ENCODE measurements at regions not wholly inside any gene's neighbourhood (a gene's known extent, or its start where the extent isn't known, plus 50 kb on each side); places are given as distances from the start of the nearest gene placed in this dataset.

- no peak overlapping the region for H3K4me3 ChIP-seq (ENCODE audit: low read depth, low read length)
- no peaks in the 10 kb centered on the region for H3K36me3 ChIP-seq (ENCODE audit: control insufficient read depth, insufficient read depth, low read length)
- H3K9ac ChIP-seq (ENCODE audit: low read length): no peak overlapping the region
- peaks cover 9% of the 10 kb centered on the region; the same call in 1 of the 2 replicates for H3K9me3 ChIP-seq (ENCODE audit: control insufficient read depth, insufficient read depth, low read depth, low read length)
- no peaks in the 10 kb centered on the region for H3K27me3 ChIP-seq (ENCODE audit: control insufficient read depth, insufficient read depth, low read length)
- no peak overlapping the region for H3K27ac ChIP-seq (ENCODE audit: low read depth, low read length)
- H3K4me1 ChIP-seq (ENCODE audit: control insufficient read depth, insufficient read depth, low read length): peaks cover 15% of the 10 kb centered on the region
Observed at GRCh38 chr6:163635315-163635714, 220.8 kb downstream of the QKI start.

GRCh38 chr6:163634211-163635171 lies 220.0 kb downstream of the QKI start:
- Histone ChIP-seq H3K27me3 (ENCODE audit: control insufficient read depth, insufficient read depth, low read length) (no peaks in the 10 kb centered on the region), H3K4me1 (ENCODE audit: control insufficient read depth, insufficient read depth, low read length) (peaks cover 15% of the 10 kb centered on the region), H3K4me3 (ENCODE audit: low read depth, low read length) (no peak overlapping the region), H3K27ac (ENCODE audit: low read depth, low read length) (no peak overlapping the region), H3K9me3 (ENCODE audit: control insufficient read depth, insufficient read depth, low read depth, low read length) (peaks cover 16% of the 10 kb centered on the region), H3K36me3 (ENCODE audit: control insufficient read depth, insufficient read depth, low read length) (no peaks in the 10 kb centered on the region), H3K9ac (ENCODE audit: low read length) (no peak overlapping the region)

GRCh38 chr6:163630991-163631390 lies 216.5 kb downstream of the QKI start:
- H3K9me3 ChIP-seq (ENCODE audit: control insufficient read depth, insufficient read depth, low read depth, low read length): peaks cover 21% of the 10 kb centered on the region
- no peaks in the 10 kb centered on the region for H3K36me3 ChIP-seq (ENCODE audit: control insufficient read depth, insufficient read depth, low read length)
- peaks cover 11% of the 10 kb centered on the region for H3K4me1 ChIP-seq (ENCODE audit: control insufficient read depth, insufficient read depth, low read length)
- no peak overlapping the region for H3K27ac ChIP-seq (ENCODE audit: low read depth, low read length)
- H3K4me3 ChIP-seq (ENCODE audit: low read depth, low read length): no peak overlapping the region
- H3K27me3 ChIP-seq (ENCODE audit: control insufficient read depth, insufficient read depth, low read length): no peaks in the 10 kb centered on the region
- no peak overlapping the region for H3K9ac ChIP-seq (ENCODE audit: low read length)

- peaks cover 21% of the 10 kb centered on the region for H3K9me3 ChIP-seq (ENCODE audit: control insufficient read depth, insufficient read depth, low read depth, low read length)
- no peaks in the 10 kb centered on the region for H3K27me3 ChIP-seq (ENCODE audit: control insufficient read depth, insufficient read depth, low read length)
- H3K4me3 ChIP-seq (ENCODE audit: low read depth, low read length): no peak overlapping the region; the same call in 1 of the 2 replicates
- H3K4me1 ChIP-seq (ENCODE audit: control insufficient read depth, insufficient read depth, low read length): peaks cover 6% of the 10 kb centered on the region
- no peak overlapping the region for H3K27ac ChIP-seq (ENCODE audit: low read depth, low read length)
- H3K36me3 ChIP-seq (ENCODE audit: control insufficient read depth, insufficient read depth, low read length): no peaks in the 10 kb centered on the region
- H3K9ac ChIP-seq (ENCODE audit: low read length): no peak overlapping the region
Observed at GRCh38 chr6:163630572-163630971, 216.1 kb downstream of the QKI start.

GRCh38 chr6:163630096-163630495 lies 215.6 kb downstream of the QKI start:
- Histone ChIP-seq H3K4me1 (ENCODE audit: control insufficient read depth, insufficient read depth, low read length) (peaks cover 2% of the 10 kb centered on the region), H3K9ac (ENCODE audit: low read length) (no peak overlapping the region), H3K36me3 (ENCODE audit: control insufficient read depth, insufficient read depth, low read length) (no peaks in the 10 kb centered on the region), H3K27ac (ENCODE audit: low read depth, low read length) (no peak overlapping the region), H3K9me3 (ENCODE audit: control insufficient read depth, insufficient read depth, low read depth, low read length) (peaks cover 21% of the 10 kb centered on the region), H3K27me3 (ENCODE audit: control insufficient read depth, insufficient read depth, low read length) (no peaks in the 10 kb centered on the region), H3K4me3 (ENCODE audit: low read depth, low read length) (no peak overlapping the region)
